ENCODE measurements at regions not wholly inside any gene's neighbourhood (a gene's known extent, or its start where the extent isn't known, plus 50 kb on each side); places are given as distances from the start of the nearest gene placed in this dataset.

- no peak for TF ChIP-seq CTCF (IDR thresholded peaks at IDR 0.05)
- TF ChIP-seq POLR2A (IDR thresholded peaks at IDR 0.05), result no peak
Measured at GRCh38 chr3:159775372-159775961, 213.2 kb upstream of the IL12A start.
